NCI-H1048 (cell line): ENCODE measurements at regions not wholly inside any gene's neighbourhood (a gene's known extent, or its start where the extent isn't known, plus 50 kb on each side); places are given as distances from the start of the nearest gene placed in this dataset.

Experiments
- DNase-seq: peaks from one replicate; lab custom pipeline; 2025; lab: John Stamatoyannopoulos, UW

DNA sequence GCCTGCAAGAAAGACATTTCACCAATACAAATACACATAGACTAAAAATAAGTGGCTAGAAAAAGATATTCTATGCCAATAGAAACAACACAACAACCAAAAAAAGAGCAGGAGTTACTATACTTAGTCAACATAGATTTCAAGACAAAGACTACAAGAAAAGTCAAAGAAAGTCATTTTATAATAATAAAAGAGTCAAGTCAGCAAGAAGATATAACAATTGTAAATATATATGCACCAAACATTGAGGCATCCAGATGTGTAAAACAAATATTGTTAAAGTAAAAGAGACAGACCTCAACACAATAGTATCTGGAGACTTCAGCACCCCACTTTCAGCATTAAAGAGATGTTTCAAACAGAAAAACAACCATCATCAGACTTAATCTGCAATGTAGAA is 104.6 kb downstream of the AMY1C start:
- no peak for DNase-seq

DNA sequence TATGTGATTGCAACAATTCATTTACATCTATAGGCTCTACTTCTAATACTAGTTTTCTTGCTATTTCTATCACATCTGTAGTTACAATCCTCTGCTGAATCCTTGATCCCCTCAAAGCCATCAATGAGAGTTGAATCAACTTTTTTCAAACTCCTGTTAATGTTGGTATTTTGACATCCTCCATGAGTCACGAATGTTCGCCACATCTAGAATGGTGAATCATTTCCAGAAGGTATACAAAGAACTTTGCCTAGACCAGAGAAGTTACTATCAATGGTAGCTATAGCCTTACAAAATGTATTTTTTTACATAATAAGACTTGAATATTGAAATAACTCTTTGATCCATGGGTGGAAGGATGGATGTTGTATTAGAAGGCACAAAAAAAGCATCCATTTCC is 110.0 kb downstream of the AMY1C start:
- no peak for DNase-seq

DNA sequence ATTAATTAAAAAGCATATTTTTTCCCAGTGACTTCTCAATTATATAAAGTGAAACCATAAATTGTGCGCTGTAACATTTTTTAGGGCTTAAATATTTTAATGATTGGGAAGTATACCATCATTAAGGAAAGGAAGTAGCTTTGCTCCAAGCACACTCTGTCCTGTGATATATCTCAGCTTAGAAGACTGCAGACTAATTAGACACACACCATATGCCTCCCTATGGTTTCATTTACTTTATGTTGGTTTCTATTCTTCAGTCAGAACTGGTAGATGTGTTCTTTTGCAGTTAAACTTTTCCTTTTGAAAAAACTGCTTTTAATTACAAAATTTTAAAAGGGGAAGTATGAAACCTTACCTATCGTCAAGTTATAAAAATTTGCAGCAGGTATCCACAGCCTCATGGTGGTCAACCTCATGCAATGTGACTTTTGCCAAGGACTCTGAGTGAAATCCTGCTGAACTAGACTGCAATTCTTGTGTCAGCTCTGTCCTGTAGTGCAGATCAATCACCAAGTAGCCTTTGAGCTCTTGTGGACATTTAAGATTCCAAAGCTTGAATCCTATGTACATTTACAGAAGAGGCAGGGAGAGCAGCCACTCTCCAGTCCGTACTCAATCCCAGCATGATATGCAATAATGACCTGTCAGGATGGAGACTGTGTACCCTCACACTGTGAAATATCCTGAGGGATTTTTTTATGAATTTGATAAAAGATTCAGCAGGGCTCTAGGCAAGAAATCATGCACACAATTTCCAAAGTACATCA is 149.1 kb downstream of the AMY1C start:
- DNase-seq: no peak

DNA sequence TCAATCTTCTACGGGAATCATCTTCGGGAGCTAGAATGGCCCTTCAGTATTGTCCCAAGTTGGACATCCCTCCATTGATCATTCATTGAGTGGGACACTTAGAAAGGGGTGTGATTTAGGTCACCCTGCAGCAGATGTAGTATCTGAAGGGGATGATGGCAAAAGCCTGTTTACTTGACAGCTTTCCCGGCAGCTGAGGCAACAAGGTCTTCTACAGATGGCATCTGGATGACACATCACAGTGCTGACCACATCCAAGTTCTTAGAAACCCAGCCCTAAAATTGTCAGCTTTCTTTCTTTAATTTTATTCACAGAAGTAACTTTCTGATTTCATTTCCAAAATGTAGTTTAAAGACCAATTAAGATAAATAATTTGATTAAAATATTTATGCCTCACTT is 150.3 kb downstream of the AMY1C start:
- no peak for DNase-seq

GRCh38 chr1:103901072-103901471 is 151.4 kb downstream of the AMY1C start:
- no peak for DNase-seq

GRCh38 chr1:103905363-103905762 is 155.7 kb downstream of the AMY1C start:
- DNase-seq: no peak

GRCh38 chr1:103911450-103911849 is 161.8 kb downstream of the AMY1C start:
- DNase-seq: no peak

GRCh38 chr1:103917795-103918194 is 168.1 kb downstream of the AMY1C start:
- no peak for DNase-seq

DNA sequence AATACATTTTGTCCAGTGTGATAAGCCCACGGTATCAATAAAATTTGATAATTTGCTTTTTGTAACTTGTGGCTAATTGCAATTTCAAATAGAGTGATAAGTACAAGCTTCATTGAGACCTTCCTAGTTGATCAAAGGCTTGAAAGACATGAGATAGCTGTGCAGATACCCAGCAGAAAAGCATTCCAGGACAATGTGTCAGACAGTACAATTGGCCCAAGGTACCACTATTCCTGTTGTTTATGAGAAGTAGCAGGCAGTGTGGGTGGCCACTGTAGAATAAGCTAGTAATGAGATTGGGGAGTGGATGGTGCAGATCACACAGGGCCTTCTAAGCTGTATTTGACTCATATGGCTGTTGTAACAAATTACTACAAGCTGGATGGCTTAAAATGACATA is 182.2 kb downstream of the AMY1C start:
- no peak for DNase-seq

- no peak for DNase-seq
Observed at GRCh38 chr1:103937763-103938357, 188.2 kb downstream of the AMY1C start.

DNA sequence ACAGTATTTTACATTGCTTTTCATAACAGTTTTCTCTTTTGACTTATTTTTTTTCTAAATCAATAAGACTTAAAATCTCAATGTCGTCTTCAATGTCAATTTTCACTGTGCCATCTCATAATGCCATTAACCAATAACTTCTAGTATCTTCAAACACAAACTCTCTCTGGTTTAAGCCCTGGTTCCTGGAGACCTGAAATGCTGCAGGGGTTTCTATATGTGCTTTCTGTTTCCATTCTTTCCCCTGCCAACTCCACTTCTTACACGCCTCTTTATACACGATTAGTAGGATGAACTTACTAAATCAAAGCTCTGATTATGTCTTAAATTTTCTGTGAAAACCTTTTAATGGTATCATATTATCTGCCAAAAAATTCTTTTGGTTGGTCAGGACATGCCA is 191.4 kb downstream of the AMY1C start:
- no peak for DNase-seq

DNA sequence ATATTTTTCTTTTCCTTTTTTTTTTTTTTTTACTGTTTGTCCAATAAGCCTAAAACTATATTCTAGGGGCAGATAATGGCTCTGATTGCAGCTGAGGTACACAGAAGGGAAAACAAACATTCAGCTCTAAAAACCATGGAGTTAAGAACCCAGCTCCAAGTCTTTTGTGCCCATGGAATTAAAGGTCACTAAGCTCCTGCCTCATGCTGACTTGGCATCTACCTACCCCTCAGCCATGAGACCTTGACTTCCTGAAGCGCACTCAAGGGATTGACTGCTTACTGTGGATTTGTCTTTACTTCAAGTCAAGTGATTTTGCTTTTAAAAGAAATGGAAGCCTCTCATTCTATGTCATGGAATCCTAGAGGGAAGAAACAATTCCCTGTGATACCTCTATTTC is 192.3 kb downstream of the AMY1C start:
- no peak for DNase-seq

DNA sequence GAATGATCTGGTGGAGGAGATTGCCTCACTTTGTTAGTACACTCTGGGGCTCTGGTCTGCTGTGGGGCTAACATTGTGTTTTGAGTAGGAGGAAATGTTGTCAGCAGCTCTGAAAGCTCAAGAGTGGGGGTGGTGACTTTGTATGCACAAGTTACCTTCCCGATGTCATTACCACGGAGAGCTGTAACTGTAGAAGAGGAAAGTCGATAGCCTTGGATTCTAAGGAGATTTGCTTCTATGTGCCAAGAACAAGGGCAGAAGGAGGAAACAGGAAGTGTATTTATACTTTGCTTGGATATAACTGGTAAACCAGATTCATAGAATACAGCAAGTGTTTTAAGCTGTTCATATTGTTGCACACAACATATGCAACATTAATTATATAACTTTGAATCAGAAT is 196.1 kb downstream of the AMY1C start:
- DNase-seq: no peak

DNA sequence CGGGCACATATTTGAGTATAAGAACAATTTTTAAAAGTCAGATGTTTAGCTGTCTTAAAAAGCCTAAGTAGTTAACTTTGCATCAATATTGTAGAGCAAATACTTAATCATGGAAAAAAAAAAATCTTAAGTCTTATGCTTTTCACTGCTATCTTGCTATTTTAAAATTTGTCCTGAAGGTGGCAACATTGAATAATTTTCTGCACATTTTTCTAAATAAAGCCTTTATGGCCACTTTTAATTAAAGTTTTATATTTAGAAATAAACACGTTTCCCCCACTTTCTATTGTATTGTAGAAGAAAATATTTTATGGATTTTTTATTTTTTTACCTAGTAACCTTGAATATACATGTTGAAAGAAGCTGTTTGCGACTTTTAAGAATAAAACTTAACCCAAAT is 198.8 kb downstream of the AMY1C start:
- DNase-seq: no peak

- no peak for DNase-seq
Observed at GRCh38 chr1:103949779-103950178, 200.1 kb downstream of the AMY1C start.

GRCh38 chr1:103953386-103953785 is 203.7 kb downstream of the AMY1C start:
- no peak for DNase-seq

- DNase-seq: no peak
Observed at GRCh38 chr1:103958699-103959098, 209.0 kb downstream of the AMY1C start.

- no peak for DNase-seq
Observed at GRCh38 chr1:103959565-103959964, 209.9 kb downstream of the AMY1C start.

DNA sequence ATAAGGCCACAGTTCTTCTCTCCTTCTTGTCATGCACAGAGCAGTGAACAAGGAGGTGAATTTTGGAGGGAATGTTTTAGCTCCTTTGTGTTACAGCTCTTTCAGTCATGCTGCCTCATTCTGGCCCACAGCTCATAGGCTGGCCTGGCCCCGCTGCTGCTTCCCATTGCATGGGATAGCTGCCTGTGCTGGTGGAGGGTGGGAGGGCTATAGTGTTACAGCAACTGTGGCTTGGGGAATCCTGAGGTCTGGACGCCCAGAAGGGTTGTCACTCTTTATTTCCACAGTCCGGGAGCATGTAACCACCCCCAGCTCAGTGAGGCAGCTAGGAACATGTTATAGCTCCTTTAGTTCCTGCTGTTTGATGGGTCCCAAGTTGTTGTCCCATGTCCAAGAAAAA is 210.3 kb downstream of the AMY1C start:
- DNase-seq: no peak

GRCh38 chr1:103960710-103961109 is 211.0 kb downstream of the AMY1C start:
- DNase-seq: no peak

GRCh38 chr1:103986792-103987191 is 237.1 kb downstream of the AMY1C start:
- DNase-seq: no peak

DNA sequence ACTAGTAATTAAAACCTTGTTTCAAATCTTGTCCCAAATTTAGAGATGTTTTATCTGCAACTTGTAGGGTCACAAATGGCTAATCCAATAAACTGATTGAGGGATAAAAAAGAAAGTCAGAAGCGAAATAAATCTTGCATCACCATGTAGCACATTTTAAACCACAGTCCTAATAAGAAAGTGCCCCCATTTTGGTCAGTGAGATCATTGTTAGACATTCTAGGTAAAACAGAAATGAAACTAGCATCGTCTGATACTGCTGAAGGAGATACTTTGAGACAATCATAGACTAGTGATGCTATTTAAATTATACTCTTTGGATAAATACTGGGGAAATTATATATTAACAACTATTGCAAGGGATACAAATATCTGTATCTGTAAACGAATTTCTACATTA is 247.9 kb downstream of the AMY1C start:
- no peak for DNase-seq

DNA sequence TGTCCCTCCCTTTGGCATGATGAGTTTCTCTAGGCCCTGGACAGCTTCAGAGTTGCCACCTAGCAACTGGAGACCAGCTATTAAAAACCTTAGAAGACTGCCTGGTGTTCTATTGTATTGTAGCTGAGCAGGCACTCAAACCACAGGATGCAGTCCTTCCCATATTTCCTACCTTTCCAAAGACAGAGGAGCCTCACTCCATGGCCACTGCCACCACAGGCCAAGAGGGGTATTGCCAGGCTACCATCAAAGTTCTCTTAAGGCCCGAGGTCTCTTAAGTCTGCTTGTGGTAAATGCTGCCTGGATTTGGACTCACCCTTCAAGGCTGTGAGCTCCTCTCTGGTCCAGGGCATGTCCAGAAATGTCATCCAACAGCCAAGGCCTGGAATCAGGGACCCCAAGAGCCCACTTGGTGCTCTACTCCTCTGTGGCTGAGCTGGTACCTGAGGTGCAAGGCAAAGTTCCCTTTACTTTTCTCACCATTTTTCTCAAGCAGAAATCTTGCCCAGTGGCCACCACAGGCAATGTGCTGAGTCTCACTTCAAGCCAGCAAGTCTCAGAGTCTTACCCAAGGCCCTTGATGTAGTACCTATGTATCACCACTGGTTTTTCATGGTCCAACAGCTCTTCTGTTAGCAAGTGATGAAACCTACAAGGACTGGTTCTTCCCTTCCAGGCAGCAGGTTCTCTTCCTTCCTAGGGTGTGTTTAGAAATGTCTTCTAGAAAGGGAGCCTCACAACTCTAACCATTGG is 269.4 kb downstream of the AMY1C start:
- no peak for DNase-seq
